ENCODE measurements at regions not wholly inside any gene's neighbourhood (a gene's known extent, or its start where the extent isn't known, plus 50 kb on each side); places are given as distances from the start of the nearest gene placed in this dataset.

- Histone ChIP-seq H3K4me3 (replicated peaks; ENCODE audit: insufficient read depth, low read length) (no peak overlapping the region), H3K27ac (replicated peaks) (no peak overlapping the region), H3K27me3 (ENCODE audit: insufficient read depth, poor library complexity, severe bottlenecking) (no peaks in the 10 kb centered on the region)
- TF ChIP-seq REST (IDR thresholded peaks at IDR 0.05; ENCODE audit: insufficient replicate concordance, low read depth) (no peak), GABPA (IDR thresholded peaks at IDR 0.05; ENCODE audit: low read depth) (no peak), CTCF (IDR thresholded peaks at IDR 0.05; ENCODE audit: insufficient read depth, low read length) (no peak), SPI1 (IDR thresholded peaks at IDR 0.05; ENCODE audit: borderline replicate concordance, low read depth) (no peak), POLR2AphosphoS5 (IDR thresholded peaks at IDR 0.05; ENCODE audit: low read depth) (no peak)
- DNase-seq (ENCODE audit: low read depth in 1 of 2, low spot score in 1 of 2): no peak
These were observed 248.7 kb downstream of the AUH start for GRCh38 chr9:91113016-91113415.

- no peak for TF ChIP-seq POLR2AphosphoS5 (IDR thresholded peaks at IDR 0.05; ENCODE audit: low read depth)
- no peak for TF ChIP-seq SPI1 (IDR thresholded peaks at IDR 0.05; ENCODE audit: borderline replicate concordance, low read depth)
- no peak for TF ChIP-seq REST (IDR thresholded peaks at IDR 0.05; ENCODE audit: insufficient replicate concordance, low read depth)
- TF ChIP-seq GABPA (IDR thresholded peaks at IDR 0.05; ENCODE audit: low read depth): no peak
- no peak for TF ChIP-seq CTCF (IDR thresholded peaks at IDR 0.05; ENCODE audit: insufficient read depth, low read length)
These were observed 247.3 kb downstream of the AUH start for GRCh38 chr9:91114450-91114849.

GRCh38 chr9:91116211-91116610 lies 245.5 kb downstream of the AUH start:
- H3K27me3 ChIP-seq (ENCODE audit: insufficient read depth, poor library complexity, severe bottlenecking): no peaks in the 10 kb centered on the region
- TF ChIP-seq SPI1 (IDR thresholded peaks at IDR 0.05; ENCODE audit: borderline replicate concordance, low read depth) (no peak), REST (IDR thresholded peaks at IDR 0.05; ENCODE audit: insufficient replicate concordance, low read depth) (no peak), GABPA (IDR thresholded peaks at IDR 0.05; ENCODE audit: low read depth) (no peak), CTCF (IDR thresholded peaks at IDR 0.05; ENCODE audit: insufficient read depth, low read length) (no peak), POLR2AphosphoS5 (IDR thresholded peaks at IDR 0.05; ENCODE audit: low read depth) (no peak)
- no peak for DNase-seq (ENCODE audit: low read depth in 1 of 2, low spot score in 1 of 2)
- no peak overlapping the region for H3K27ac ChIP-seq (replicated peaks)
- no peak overlapping the region for H3K4me3 ChIP-seq (replicated peaks; ENCODE audit: insufficient read depth, low read length)

More at GRCh38 chr9:91114450-91114849, 247.3 kb downstream of the AUH start:
- no peak for DNase-seq (ENCODE audit: low read depth in 1 of 2, low spot score in 1 of 2)
- H3K27me3 ChIP-seq (ENCODE audit: insufficient read depth, poor library complexity, severe bottlenecking): no peaks in the 10 kb centered on the region
- H3K27ac ChIP-seq (replicated peaks): no peak overlapping the region
- H3K4me3 ChIP-seq (replicated peaks; ENCODE audit: insufficient read depth, low read length): no peak overlapping the region

Measured in HL-60 (cell line).